Activated B cell treated with CpG ODN at 0.5 μM for 24 hours (primary cell): ENCODE measurements at regions not wholly inside any gene's neighbourhood (a gene's known extent, or its start where the extent isn't known, plus 50 kb on each side); places are given as distances from the start of the nearest gene placed in this dataset.

ENCODE experiments used
- ATAC-seq: fragments of 200-7000 bp; cut with Tn5 transposase; one replicate; pipeline ENCODE4 v1.10.0; 2021; ENCODE audit warnings: low read depth, mild to moderate bottlenecking, moderate library complexity
- CTCF ChIA-PET: fragments of 350-600 bp; sonication (Branson Sonifier 250); formaldehyde crosslinking; loops from one replicate; lab custom pipeline; 2021; ENCODE audit warnings: antibody characterized with exemption; lab: Charles Lee
- POLR2A ChIA-PET: fragments of 350-600 bp; sonication (Branson Sonifier 250); formaldehyde crosslinking; loops from one replicate; lab custom pipeline; 2021; ENCODE audit warnings: antibody characterized with exemption; lab: Charles Lee
- DNase-seq: peaks from one replicate; pipeline ENCODE4 v3.0.0; 2022
- H3K27ac Mint-ChIP-seq: one replicate; pipeline ENCODE4 v1.8.0; 2020; ENCODE audit warnings: mixed read lengths
- H3K27me3 Mint-ChIP-seq: one replicate; pipeline ENCODE4 v1.8.0; 2021; ENCODE audit warnings: mixed read lengths
- H3K36me3 Mint-ChIP-seq: one replicate; pipeline ENCODE4 v1.8.0; 2021; ENCODE audit warnings: low read depth, mixed read lengths
- H3K4me1 Mint-ChIP-seq: one replicate; pipeline ENCODE4 v1.8.0; 2021; ENCODE audit warnings: mixed read lengths
- H3K4me3 Mint-ChIP-seq: one replicate; pipeline ENCODE4 v1.8.0; 2020; ENCODE audit warnings: mild to moderate bottlenecking, mixed read lengths
- H3K9me3 Mint-ChIP-seq: one replicate; pipeline ENCODE4 v1.8.0; 2020; ENCODE audit warnings: mixed read lengths
- intact Hi-C: fragments of 100-400 bp; cut with micrococcal nuclease; formaldehyde crosslinking; loops from one replicate; pipeline ENCODE4 v1.15.1; 2024
- TF ChIP-seq, protein P1 (sequence below): fragments of 200-600 bp; IDR thresholded peaks from one replicate; pipeline ENCODE4 v1.8.0; 2022; ENCODE audit warnings: antibody characterized with exemption, mild to moderate bottlenecking

- Mint-ChIP-seq H3K9me3 (no peaks in the 10 kb centered on the region), H3K27ac (no peak overlapping the region), H3K27me3 (peaks cover 2% of the 10 kb centered on the region), H3K4me1 (no peaks in the 10 kb centered on the region), H3K36me3 (no peaks in the 10 kb centered on the region), H3K4me3 (no peak overlapping the region)
- no peak for DNase-seq
- POLR2A ChIA-PET, result no interaction called here
- ATAC-seq, result no peak
- intact Hi-C loops, result no loop called here
- CTCF ChIA-PET, result no interaction called here
- TF ChIP-seq, protein P1, sequence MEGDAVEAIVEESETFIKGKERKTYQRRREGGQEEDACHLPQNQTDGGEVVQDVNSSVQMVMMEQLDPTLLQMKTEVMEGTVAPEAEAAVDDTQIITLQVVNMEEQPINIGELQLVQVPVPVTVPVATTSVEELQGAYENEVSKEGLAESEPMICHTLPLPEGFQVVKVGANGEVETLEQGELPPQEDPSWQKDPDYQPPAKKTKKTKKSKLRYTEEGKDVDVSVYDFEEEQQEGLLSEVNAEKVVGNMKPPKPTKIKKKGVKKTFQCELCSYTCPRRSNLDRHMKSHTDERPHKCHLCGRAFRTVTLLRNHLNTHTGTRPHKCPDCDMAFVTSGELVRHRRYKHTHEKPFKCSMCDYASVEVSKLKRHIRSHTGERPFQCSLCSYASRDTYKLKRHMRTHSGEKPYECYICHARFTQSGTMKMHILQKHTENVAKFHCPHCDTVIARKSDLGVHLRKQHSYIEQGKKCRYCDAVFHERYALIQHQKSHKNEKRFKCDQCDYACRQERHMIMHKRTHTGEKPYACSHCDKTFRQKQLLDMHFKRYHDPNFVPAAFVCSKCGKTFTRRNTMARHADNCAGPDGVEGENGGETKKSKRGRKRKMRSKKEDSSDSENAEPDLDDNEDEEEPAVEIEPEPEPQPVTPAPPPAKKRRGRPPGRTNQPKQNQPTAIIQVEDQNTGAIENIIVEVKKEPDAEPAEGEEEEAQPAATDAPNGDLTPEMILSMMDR, result no peak
Observed at GRCh38 chr15:81774309-81774708, 271.5 kb downstream of the MEX3B start.

DNA sequence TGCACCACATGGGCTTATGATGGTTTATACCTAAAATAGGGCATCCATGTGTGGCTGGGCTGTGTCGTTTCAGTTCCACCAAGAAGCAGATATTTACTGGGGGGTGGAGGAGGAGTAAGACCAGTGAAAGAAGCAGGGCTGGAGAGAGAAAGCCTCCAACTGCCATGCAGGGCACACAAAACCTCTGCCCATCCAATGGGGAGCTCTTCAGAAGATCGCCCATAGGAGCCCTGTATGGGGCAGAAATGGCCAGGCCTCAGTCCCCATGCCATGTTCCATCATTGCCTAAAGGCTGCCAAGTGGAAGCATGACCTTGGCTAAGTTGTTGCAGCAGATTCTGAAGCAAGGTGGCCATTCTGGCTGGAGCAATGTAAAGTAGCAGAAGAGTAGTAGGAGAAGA, 277.0 kb downstream of the MEX3B start:
- Mint-ChIP-seq H3K36me3 (no peaks in the 10 kb centered on the region), H3K27ac (no peak overlapping the region)

DNA sequence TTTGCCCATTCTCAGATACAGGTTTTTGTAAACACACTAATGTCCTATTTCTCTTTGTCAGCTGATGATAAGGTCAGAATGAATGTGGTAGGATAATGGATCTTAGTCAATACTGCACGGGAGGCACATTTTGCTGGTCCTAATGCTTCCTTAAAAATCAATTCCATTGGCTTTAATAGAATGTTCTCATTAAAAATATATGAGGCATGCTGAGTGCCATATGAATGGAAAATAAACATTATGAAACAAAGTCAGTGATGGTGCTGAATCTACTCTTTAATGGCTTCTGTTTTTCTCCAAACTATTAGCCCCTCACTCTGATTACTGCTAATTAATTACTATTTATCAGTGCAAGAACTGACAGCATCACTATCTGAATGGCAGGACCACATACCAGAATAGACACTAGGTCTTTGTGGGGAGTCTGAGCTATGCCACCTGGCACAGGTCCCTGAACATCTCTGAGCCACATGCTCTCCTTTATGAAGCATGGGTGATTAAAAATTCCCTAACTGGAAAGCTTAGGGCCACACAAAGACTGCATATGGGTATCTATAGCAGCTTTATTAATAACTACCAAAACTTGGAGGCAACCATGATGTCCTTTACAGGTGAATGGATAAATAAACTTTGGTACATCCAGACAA, 278.9 kb downstream of the MEX3B start:
- no peak overlapping the region for H3K4me3 Mint-ChIP-seq
- TF ChIP-seq, protein P1, result no peak
- DNase-seq (no peak), ATAC-seq (no peak)
- no peaks in the 10 kb centered on the region for H3K27me3 Mint-ChIP-seq
- intact Hi-C loops, result no loop called here
- no peaks in the 10 kb centered on the region for H3K9me3 Mint-ChIP-seq
- no peaks in the 10 kb centered on the region for H3K4me1 Mint-ChIP-seq
- no peak overlapping the region for H3K27ac Mint-ChIP-seq
- POLR2A ChIA-PET, result no interaction called here
- no peaks in the 10 kb centered on the region for H3K36me3 Mint-ChIP-seq
- CTCF ChIA-PET, result no interaction called here

More for the DNA sequence above, 277.0 kb downstream of the MEX3B start:
- intact Hi-C loops, result no loop called here
- ChIA-PET POLR2A (no interaction called here), CTCF (no interaction called here)
- no peak overlapping the region for H3K4me3 Mint-ChIP-seq
- H3K27me3 Mint-ChIP-seq, result no peaks in the 10 kb centered on the region
- no peak for DNase-seq
- no peaks in the 10 kb centered on the region for H3K9me3 Mint-ChIP-seq
- TF ChIP-seq, protein P1, result no peak
- H3K4me1 Mint-ChIP-seq, result no peaks in the 10 kb centered on the region
- no peak for ATAC-seq

GRCh38 chr15:81765816-81766215, 280.0 kb downstream of the MEX3B start:
- H3K27me3 Mint-ChIP-seq, result no peaks in the 10 kb centered on the region
- H3K36me3 Mint-ChIP-seq, result no peaks in the 10 kb centered on the region
- intact Hi-C loops, result no loop called here
- no peak overlapping the region for H3K4me3 Mint-ChIP-seq
- H3K27ac Mint-ChIP-seq, result no peak overlapping the region
- no peaks in the 10 kb centered on the region for H3K4me1 Mint-ChIP-seq
- H3K9me3 Mint-ChIP-seq, result no peaks in the 10 kb centered on the region
- DNase-seq (no peak), ATAC-seq (no peak)
- CTCF ChIA-PET, result no interaction called here
- POLR2A ChIA-PET, result no interaction called here
- TF ChIP-seq, protein P1, result no peak

- ChIA-PET POLR2A (no interaction called here), CTCF (no interaction called here)
- no peaks in the 10 kb centered on the region for H3K9me3 Mint-ChIP-seq
- intact Hi-C loops, result no loop called here
- H3K27me3 Mint-ChIP-seq, result no peaks in the 10 kb centered on the region
- no peak for DNase-seq
- H3K27ac Mint-ChIP-seq, result no peak overlapping the region
- no peaks in the 10 kb centered on the region for H3K36me3 Mint-ChIP-seq
- no peaks in the 10 kb centered on the region for H3K4me1 Mint-ChIP-seq
- TF ChIP-seq, protein P1, result no peak
- ATAC-seq, result no peak
- H3K4me3 Mint-ChIP-seq, result no peak overlapping the region
Observed at GRCh38 chr15:81763304-81763703, 282.5 kb downstream of the MEX3B start.
